NOMO-1 treated with dmso at 0.1 percent for 144 hours (cell line): ENCODE measurements at regions not wholly inside any gene's neighbourhood (a gene's known extent, or its start where the extent isn't known, plus 50 kb on each side); places are given as distances from the start of the nearest gene placed in this dataset.
"Not testable (repeated sequence)": the region's sequence is repeated elsewhere in the genome, so short reads cannot be mapped to it uniquely, and the experiment has no call there.

Experiments used
- DNase-seq: peaks from one replicate; lab custom pipeline; 2025; ENCODE audit not compliant: unreplicated experiment; lab: John Stamatoyannopoulos, UW

GRCh38 chr2:56784046-56784445 lies 600.3 kb downstream of the CCDC85A start:
- no peak for DNase-seq

GRCh38 chr2:56801214-56801613 lies 617.4 kb downstream of the CCDC85A start:
- no peak for DNase-seq

- DNase-seq: no peak
Measured at GRCh38 chr2:56801770-56802169, 618.0 kb downstream of the CCDC85A start.

- no peak for DNase-seq
Measured at GRCh38 chr2:56803596-56803995, 619.8 kb downstream of the CCDC85A start.

GRCh38 chr2:56806924-56807323 lies 623.1 kb downstream of the CCDC85A start:
- no peak for DNase-seq

GRCh38 chr2:56807861-56808260 lies 624.1 kb downstream of the CCDC85A start:
- no peak for DNase-seq

- DNase-seq: no peak
Measured at GRCh38 chr2:56811401-56811800, 627.6 kb downstream of the CCDC85A start.

- DNase-seq: no peak
Measured at GRCh38 chr2:56812432-56812831, 628.6 kb downstream of the CCDC85A start.

GRCh38 chr2:56813490-56813889 lies 629.7 kb downstream of the CCDC85A start:
- no peak for DNase-seq

- DNase-seq: no peak
Measured at GRCh38 chr2:56816666-56817065, 632.9 kb downstream of the CCDC85A start.

- no peak for DNase-seq
Measured at GRCh38 chr2:56831780-56832179, 648.0 kb downstream of the CCDC85A start.

- DNase-seq: no peak
Measured at GRCh38 chr2:56834686-56835085, 650.9 kb downstream of the CCDC85A start.

- not testable (repeated sequence) for DNase-seq
Measured at GRCh38 chr2:56840009-56840408, 656.2 kb downstream of the CCDC85A start.

GRCh38 chr2:56860991-56861390 lies 677.2 kb downstream of the CCDC85A start:
- no peak for DNase-seq

GRCh38 chr2:56871644-56872043 lies 687.9 kb downstream of the CCDC85A start:
- no peak for DNase-seq

- no peak for DNase-seq
Measured at GRCh38 chr2:56874717-56875116, 690.9 kb downstream of the CCDC85A start.

GRCh38 chr2:56889738-56890137 lies 705.9 kb downstream of the CCDC85A start:
- no peak for DNase-seq

- no peak for DNase-seq
Measured at GRCh38 chr2:56892382-56892781, 708.6 kb downstream of the CCDC85A start.

- DNase-seq: no peak
Measured at GRCh38 chr2:56898986-56899385, 715.2 kb downstream of the CCDC85A start.

GRCh38 chr2:56912490-56912889 lies 728.7 kb downstream of the CCDC85A start:
- DNase-seq: no peak

GRCh38 chr2:56918790-56919189 lies 735.0 kb downstream of the CCDC85A start:
- DNase-seq: no peak

- no peak for DNase-seq
Measured at GRCh38 chr2:56933976-56934375, 750.2 kb downstream of the CCDC85A start.

GRCh38 chr2:56934866-56935265 lies 751.1 kb downstream of the CCDC85A start:
- DNase-seq: no peak

- no peak for DNase-seq
Measured at GRCh38 chr2:56940054-56940453, 756.3 kb downstream of the CCDC85A start.
